K562 (cell line): ENCODE measurements at regions not wholly inside any gene's neighbourhood (a gene's known extent, or its start where the extent isn't known, plus 50 kb on each side); places are given as distances from the start of the nearest gene placed in this dataset.

ENCODE experiments used
- ATAC-seq: fragments of 200-7000 bp; cut with Tn5 transposase; 3 replicates; pipeline ENCODE4 v1.9.1; 2020; ENCODE audit warnings: moderate library complexity
- BruUV-seq: library from RNA; stranded (reverse); fragments of 400-500 nt; replicated peaks from 2 replicates; lab custom pipeline; 2021; lab: Mats Ljungman, UMichigan
- CTCF ChIA-PET: fragments of 300-600 bp; formaldehyde crosslinking; extraction: SDS; loops from one replicate; lab custom pipeline; 2021; ENCODE audit warnings: low intra/inter-chr PET ratio; lab: Yijun Ruan, JAX
- POLR2A ChIA-PET: fragments of 300-600, 350-650 bp; sonication (Branson Sonifier 250); formaldehyde crosslinking; extraction: SDS; loops from one replicate; lab custom pipeline; 2021; ENCODE audit warnings: antibody characterized with exemption, inconsistent platforms; lab: Yijun Ruan, JAX
- DNase-seq, 4 experiments: peaks; one replicate each; pipeline versions ENCODE4 v3.0.0 to v3.0.0-alpha.2; 2011 to 2018; ENCODE audit warnings: low spot score in 3 of 4, mixed read lengths in 3 of 4; ENCODE audit errors: extremely low read depth in 1 of 4
- FAIRE-seq: peaks from 2 replicates; lab custom pipeline; 2011; peaks lifted over from hg19 to GRCh38; lab: Jason Lieb, UNC
- H2AFZ ChIP-seq: 2 replicates; pipeline ENCODE4 v1.6.0; 2011; ENCODE audit warnings: low read depth, low read length, control low read depth, inconsistent platforms
- H3K27ac ChIP-seq: fragments of 200-600 bp; 3 replicates; pipeline ENCODE4 v1.8.0; 2011; ENCODE audit warnings: low read depth, mild to moderate bottlenecking, control low read depth, inconsistent platforms, low read length, moderate library complexity, mixed read lengths; ENCODE audit errors: extremely low read depth
- H3K27me3 ChIP-seq, 2 experiments: fragments of 300-600 bp in 1 of 2; 2 replicates in 1 of 2; 3 replicates in 1 of 2; pipeline versions ENCODE4 v1.6.0 to v1.8.0; 2011; ENCODE audit warnings: inconsistent platforms in 2 of 2, low read length in 2 of 2, mild to moderate bottlenecking in 1 of 2, mixed read lengths in 1 of 2, moderate library complexity in 1 of 2; ENCODE audit not compliant: control insufficient read depth in 2 of 2, insufficient read depth in 2 of 2
- H3K36me3 ChIP-seq: fragments of 300-600 bp; 3 replicates; pipeline ENCODE4 v1.8.0; 2011; ENCODE audit warnings: mild to moderate bottlenecking, low read length, inconsistent platforms; ENCODE audit not compliant: control insufficient read depth, insufficient read depth
- H3K4me1 ChIP-seq, 2 experiments: fragments of 200-600 bp in 1 of 2; replicated peaks in 1 of 2; 2 replicates in 1 of 2; 3 replicates in 1 of 2; pipeline versions ENCODE4 v1.5.1 to v1.8.0; 2011; ENCODE audit warnings: inconsistent platforms in 2 of 2, low read length in 2 of 2, mild to moderate bottlenecking in 1 of 2, mixed read lengths in 1 of 2, moderate library complexity in 1 of 2; ENCODE audit not compliant: control insufficient read depth in 2 of 2, insufficient read depth in 2 of 2
- H3K4me2 ChIP-seq: 2 replicates; pipeline ENCODE4 v1.6.1; 2011; ENCODE audit warnings: low read length, control low read depth, inconsistent platforms, mixed read lengths; ENCODE audit not compliant: insufficient read depth
- H3K4me3 ChIP-seq: fragments of 200-600 bp; sonication (generic), shearing (Covaris generic); 2 replicates; pipeline ENCODE4 v1.5.1; 2016; ENCODE audit warnings: control low read depth, inconsistent platforms
- H3K79me2 ChIP-seq: fragments of 200-600 bp; 3 replicates; pipeline ENCODE4 v1.8.0; 2011; ENCODE audit warnings: low read length, inconsistent platforms; ENCODE audit not compliant: control insufficient read depth, insufficient read depth
- H3K9ac ChIP-seq, 2 experiments: 2 replicates each; pipeline versions ENCODE4 v1.6.0 to v1.6.1; 2011; ENCODE audit warnings: low read depth in 2 of 2, low read length in 2 of 2, control low read depth in 1 of 2, inconsistent platforms in 1 of 2, mild to moderate bottlenecking in 1 of 2, mixed read lengths in 1 of 2; ENCODE audit not compliant: insufficient read depth in 1 of 2
- H3K9me1 ChIP-seq: one replicate; pipeline ENCODE4 v1.6.0; 2011; ENCODE audit warnings: inconsistent platforms, mild to moderate bottlenecking, low read length, moderate library complexity; ENCODE audit not compliant: control insufficient read depth, insufficient read depth
- H3K9me3 ChIP-seq: replicated peaks from 2 replicates; pipeline ENCODE4 v1.5.1; 2011; ENCODE audit warnings: low read depth, low read length, inconsistent platforms; ENCODE audit not compliant: control insufficient read depth, insufficient read depth
- H4K20me1 ChIP-seq: replicated peaks from 2 replicates; pipeline ENCODE4 v1.6.1; 2011; ENCODE audit warnings: low read length, inconsistent platforms, mixed read lengths; ENCODE audit not compliant: control insufficient read depth, insufficient read depth
- HDAC6 ChIP-seq: IDR thresholded peaks from 2 replicates; pipeline ENCODE4 v1.6.1; 2012; ENCODE audit warnings: low read depth, mild to moderate bottlenecking, control low read depth, inconsistent platforms, low read length, moderate library complexity
- MYNN ChIP-seq, 2 experiments: sonication (generic); formaldehyde crosslinking in 1 of 2; IDR thresholded peaks; 2 replicates each; pipeline versions ENCODE4 v1.5.0 to v1.6.1; 2016 to 2020; ENCODE audit warnings: antibody characterized with exemption in 1 of 2, missing genetic modification reagents in 1 of 2
- WGBS: fragments of 100-300 bp; shearing (Covaris generic); methylation state at CpG from one replicate; pipeline ENCODE4 v1.1.6; 2016; ENCODE audit warnings: low coverage, mixed read lengths; ENCODE audit not compliant: insufficient coverage; ENCODE audit errors: missing lambda C conversion rate; 5-methylcytosine and 5-hydroxymethylcytosine counted together
- in situ Hi-C: fragments of 300-500 bp; cut with MboI; formaldehyde crosslinking; loops from 4 replicates; pipeline ENCODE4 v1.15.0; 2018; ENCODE audit warnings: inconsistent platforms, mixed read lengths
- intact Hi-C: fragments of 100-400 bp; cut with micrococcal nuclease; formaldehyde crosslinking; loops from 2 replicates; pipeline ENCODE4 v1.14.2; 2022
- TF ChIP-seq, protein P1 (sequence below), 3 experiments: IDR thresholded peaks in 2 of 3; conservative IDR thresholded peaks in 1 of 3; 2 replicates each; pipeline ENCODE4 v1.5.1; 2011 to 2012; ENCODE audit warnings: low read length in 3 of 3, mild to moderate bottlenecking in 3 of 3, control low read depth in 2 of 3, improper control_type of control experiment in 1 of 3, inconsistent platforms in 1 of 3, low read depth in 1 of 3, mixed read lengths in 1 of 3, moderate library complexity in 1 of 3; ENCODE audit not compliant: insufficient read depth in 2 of 3
- TF ChIP-seq, protein P2 (sequence below), 2 experiments: fragments of 200-800 bp in 1 of 2; sonication (Bioruptor generic) in 1 of 2; sonication (generic) in 1 of 2; formaldehyde crosslinking in 1 of 2; IDR thresholded peaks in 1 of 2; conservative IDR thresholded peaks in 1 of 2; 2 replicates each; pipeline versions ENCODE4 v1.5.0 to v1.6.1; 2016 to 2020; ENCODE audit warnings: missing compliant biosample characterization in 1 of 2, missing genetic modification characterization in 1 of 2, missing genetic modification reagents in 1 of 2

DNA sequence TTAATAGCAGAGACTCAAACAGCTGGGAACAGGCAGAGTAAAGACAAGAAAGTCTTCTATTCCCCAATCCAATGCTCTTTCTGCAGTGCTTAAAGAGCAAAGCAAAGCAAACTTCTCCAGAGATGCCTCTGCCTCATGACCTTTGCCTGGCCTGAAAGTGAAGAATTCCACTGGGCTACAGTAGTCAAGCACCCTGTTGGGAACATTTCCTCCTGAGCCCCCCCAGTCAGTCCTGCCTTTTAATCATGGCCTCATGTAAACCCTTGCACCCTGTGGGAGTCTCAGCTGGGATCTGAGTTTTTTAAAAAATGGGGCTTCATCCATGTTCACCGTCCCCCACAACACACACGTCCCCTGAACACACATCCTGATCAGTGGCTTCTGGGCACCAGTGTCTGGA is 62.7 kb upstream of the TSPAN11 start:
- no peaks in the 10 kb centered on the region for H3K4me1 ChIP-seq
- H4K20me1 ChIP-seq, result no peaks in the 10 kb centered on the region
- no peak overlapping the region for H3K4me2 ChIP-seq
- no peak for DNase-seq
- 0% methylated on average over 2 of the region's 2 CpGs for WGBS
- H2AFZ ChIP-seq, result no peak overlapping the region
- TF ChIP-seq MYNN (IDR thresholded peaks at IDR 0.05) (no peak), MYNN (CRISPR knock-in tag; IDR thresholded peaks at IDR 0.05) (no peak), HDAC6 (no peak)
- TF ChIP-seq, protein P1, sequence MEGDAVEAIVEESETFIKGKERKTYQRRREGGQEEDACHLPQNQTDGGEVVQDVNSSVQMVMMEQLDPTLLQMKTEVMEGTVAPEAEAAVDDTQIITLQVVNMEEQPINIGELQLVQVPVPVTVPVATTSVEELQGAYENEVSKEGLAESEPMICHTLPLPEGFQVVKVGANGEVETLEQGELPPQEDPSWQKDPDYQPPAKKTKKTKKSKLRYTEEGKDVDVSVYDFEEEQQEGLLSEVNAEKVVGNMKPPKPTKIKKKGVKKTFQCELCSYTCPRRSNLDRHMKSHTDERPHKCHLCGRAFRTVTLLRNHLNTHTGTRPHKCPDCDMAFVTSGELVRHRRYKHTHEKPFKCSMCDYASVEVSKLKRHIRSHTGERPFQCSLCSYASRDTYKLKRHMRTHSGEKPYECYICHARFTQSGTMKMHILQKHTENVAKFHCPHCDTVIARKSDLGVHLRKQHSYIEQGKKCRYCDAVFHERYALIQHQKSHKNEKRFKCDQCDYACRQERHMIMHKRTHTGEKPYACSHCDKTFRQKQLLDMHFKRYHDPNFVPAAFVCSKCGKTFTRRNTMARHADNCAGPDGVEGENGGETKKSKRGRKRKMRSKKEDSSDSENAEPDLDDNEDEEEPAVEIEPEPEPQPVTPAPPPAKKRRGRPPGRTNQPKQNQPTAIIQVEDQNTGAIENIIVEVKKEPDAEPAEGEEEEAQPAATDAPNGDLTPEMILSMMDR (IDR thresholded peaks at IDR 0.05 in 2 of 3, conservative IDR thresholded peaks at IDR 0.05 in 1 of 3; ENCODE audit: insufficient read depth in 2 of 3, low read depth in 1 of 3, low read length in 3 of 3), result no peak
- TF ChIP-seq, protein P2, sequence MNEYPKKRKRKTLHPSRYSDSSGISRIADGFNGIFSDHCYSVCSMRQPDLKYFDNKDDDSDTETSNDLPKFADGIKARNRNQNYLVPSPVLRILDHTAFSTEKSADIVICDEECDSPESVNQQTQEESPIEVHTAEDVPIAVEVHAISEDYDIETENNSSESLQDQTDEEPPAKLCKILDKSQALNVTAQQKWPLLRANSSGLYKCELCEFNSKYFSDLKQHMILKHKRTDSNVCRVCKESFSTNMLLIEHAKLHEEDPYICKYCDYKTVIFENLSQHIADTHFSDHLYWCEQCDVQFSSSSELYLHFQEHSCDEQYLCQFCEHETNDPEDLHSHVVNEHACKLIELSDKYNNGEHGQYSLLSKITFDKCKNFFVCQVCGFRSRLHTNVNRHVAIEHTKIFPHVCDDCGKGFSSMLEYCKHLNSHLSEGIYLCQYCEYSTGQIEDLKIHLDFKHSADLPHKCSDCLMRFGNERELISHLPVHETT (CRISPR knock-in tag; conservative IDR thresholded peaks at IDR 0.05 in 1 of 2, IDR thresholded peaks at IDR 0.05 in 1 of 2), result no peak
- no peak for FAIRE-seq
- in situ Hi-C loops, result no loop called here
- no peak overlapping the region for H3K27ac ChIP-seq
- H3K27me3 ChIP-seq, result peaks cover 6 to 14% of the 10 kb centered on the region in 2 experiments; a peak in 4 of 5 replicates
- H3K9me3 ChIP-seq, result no peaks in the 10 kb centered on the region; the same call in 1 of the 2 replicates
- no peaks in the 10 kb centered on the region for H3K79me2 ChIP-seq
- no peak for ATAC-seq
- CTCF ChIA-PET, result no interaction called here
- no peak overlapping the region for H3K9ac ChIP-seq
- H3K36me3 ChIP-seq, result no peaks in the 10 kb centered on the region
- H3K9me1 ChIP-seq, result no peaks in the 10 kb centered on the region
- POLR2A ChIA-PET, result no interaction called here
- no TSS peak for BruUV-seq
- intact Hi-C loops, result no loop called here
- no peak overlapping the region for H3K4me3 ChIP-seq
